ENCODE measurements at regions not wholly inside any gene's neighbourhood (a gene's known extent, or its start where the extent isn't known, plus 50 kb on each side); places are given as distances from the start of the nearest gene placed in this dataset.
A peak's percentile ranks its signal among the peaks of the same experiment; 100 is the strongest.
"Not testable (repeated sequence)": the region's sequence is repeated elsewhere in the genome, so short reads cannot be mapped to it uniquely, and the experiment has no call there.

- Histone ChIP-seq H2AFZ (ENCODE audit: low read depth, low read length) (no peak overlapping the region), H3K9me3 (ENCODE audit: low read length) (peaks cover 2% of the 10 kb centered on the region), H3K4me3 (ENCODE audit: low read length) (no peak overlapping the region), H3K4me1 (ENCODE audit: insufficient read depth, low read length) (peaks cover 4% of the 10 kb centered on the region), H3K27me3 (ENCODE audit: insufficient read depth, low read length) (no peaks in the 10 kb centered on the region), H3K36me3 (ENCODE audit: insufficient read depth, low read length) (no peaks in the 10 kb centered on the region)
Observed at GRCh38 chr18:2212598-2213205, 358.6 kb downstream of the METTL4 start.

- H3K36me3 ChIP-seq (ENCODE audit: insufficient read depth, low read length): no peaks in the 10 kb centered on the region
- peaks cover 4% of the 10 kb centered on the region for H3K4me1 ChIP-seq (ENCODE audit: insufficient read depth, low read length)
- peaks cover 2% of the 10 kb centered on the region for H3K9me3 ChIP-seq (ENCODE audit: low read length)
- no peaks in the 10 kb centered on the region for H3K27me3 ChIP-seq (ENCODE audit: insufficient read depth, low read length)
- no peak overlapping the region for H3K4me3 ChIP-seq (ENCODE audit: low read length)
- no peak overlapping the region for H2AFZ ChIP-seq (ENCODE audit: low read depth, low read length)
Observed at GRCh38 chr18:2213905-2214304, 357.4 kb downstream of the METTL4 start.

GRCh38 chr18:2217356-2217755, 353.9 kb downstream of the METTL4 start:
- H3K27me3 ChIP-seq (ENCODE audit: insufficient read depth, low read length): no peaks in the 10 kb centered on the region
- no peak overlapping the region for H3K4me3 ChIP-seq (ENCODE audit: low read length)
- peaks cover 2% of the 10 kb centered on the region for H3K9me3 ChIP-seq (ENCODE audit: low read length)
- peaks cover 4% of the 10 kb centered on the region for H3K4me1 ChIP-seq (ENCODE audit: insufficient read depth, low read length)
- no peaks in the 10 kb centered on the region for H3K36me3 ChIP-seq (ENCODE audit: insufficient read depth, low read length)
- no peak overlapping the region for H2AFZ ChIP-seq (ENCODE audit: low read depth, low read length)

DNA sequence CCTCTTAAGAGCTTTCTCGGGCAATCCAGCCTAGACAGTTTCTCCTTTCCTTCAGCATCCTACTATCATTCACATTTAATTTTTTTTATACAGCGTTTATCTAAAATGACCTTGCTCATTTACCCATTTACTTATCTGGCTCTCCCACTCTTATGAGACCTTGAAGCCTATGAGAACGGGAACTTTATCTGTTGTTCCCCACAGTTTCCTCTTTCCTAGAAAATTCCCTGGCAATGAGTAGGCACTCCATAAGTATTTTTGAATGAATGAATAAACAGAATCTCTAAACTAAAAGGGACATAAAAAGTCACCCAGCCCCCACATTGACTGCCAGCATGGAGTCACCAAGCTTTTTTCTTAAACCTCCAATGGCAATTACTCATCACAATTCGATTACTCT, 353.2 kb downstream of the METTL4 start:
- H3K9me3 ChIP-seq (ENCODE audit: low read length): peaks cover 2% of the 10 kb centered on the region
- H2AFZ ChIP-seq (ENCODE audit: low read depth, low read length): no peak overlapping the region
- no peaks in the 10 kb centered on the region for H3K36me3 ChIP-seq (ENCODE audit: insufficient read depth, low read length)
- H3K27me3 ChIP-seq (ENCODE audit: insufficient read depth, low read length): no peaks in the 10 kb centered on the region
- no peaks in the 10 kb centered on the region for H3K4me1 ChIP-seq (ENCODE audit: insufficient read depth, low read length)
- no peak overlapping the region for H3K4me3 ChIP-seq (ENCODE audit: low read length)

DNA sequence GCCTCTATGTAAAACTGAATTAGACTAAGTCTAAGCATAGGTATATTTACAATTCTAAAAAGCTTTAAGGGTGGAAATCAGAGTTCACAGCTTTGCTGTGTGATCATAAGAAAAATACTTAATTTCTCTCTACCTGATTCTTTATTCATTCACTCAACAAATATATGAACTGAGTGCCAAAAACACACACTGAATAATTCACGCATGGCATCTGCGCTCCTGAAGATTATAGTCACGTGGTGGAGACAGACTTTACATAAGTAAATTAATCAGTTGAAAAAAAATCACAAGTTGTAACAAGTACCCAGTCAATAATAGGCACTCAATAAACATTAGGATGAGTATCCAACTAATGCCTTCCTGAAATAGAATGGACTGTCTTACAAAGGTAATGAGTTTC, 351.6 kb downstream of the METTL4 start:
- Histone ChIP-seq H3K36me3 (ENCODE audit: insufficient read depth, low read length) (no peaks in the 10 kb centered on the region), H2AFZ (ENCODE audit: low read depth, low read length) (no peak overlapping the region), H3K4me1 (ENCODE audit: insufficient read depth, low read length) (peaks cover 7% of the 10 kb centered on the region), H3K9me3 (ENCODE audit: low read length) (peaks cover 2% of the 10 kb centered on the region), H3K4me3 (ENCODE audit: low read length) (no peak overlapping the region), H3K27me3 (ENCODE audit: insufficient read depth, low read length) (no peaks in the 10 kb centered on the region)

DNA sequence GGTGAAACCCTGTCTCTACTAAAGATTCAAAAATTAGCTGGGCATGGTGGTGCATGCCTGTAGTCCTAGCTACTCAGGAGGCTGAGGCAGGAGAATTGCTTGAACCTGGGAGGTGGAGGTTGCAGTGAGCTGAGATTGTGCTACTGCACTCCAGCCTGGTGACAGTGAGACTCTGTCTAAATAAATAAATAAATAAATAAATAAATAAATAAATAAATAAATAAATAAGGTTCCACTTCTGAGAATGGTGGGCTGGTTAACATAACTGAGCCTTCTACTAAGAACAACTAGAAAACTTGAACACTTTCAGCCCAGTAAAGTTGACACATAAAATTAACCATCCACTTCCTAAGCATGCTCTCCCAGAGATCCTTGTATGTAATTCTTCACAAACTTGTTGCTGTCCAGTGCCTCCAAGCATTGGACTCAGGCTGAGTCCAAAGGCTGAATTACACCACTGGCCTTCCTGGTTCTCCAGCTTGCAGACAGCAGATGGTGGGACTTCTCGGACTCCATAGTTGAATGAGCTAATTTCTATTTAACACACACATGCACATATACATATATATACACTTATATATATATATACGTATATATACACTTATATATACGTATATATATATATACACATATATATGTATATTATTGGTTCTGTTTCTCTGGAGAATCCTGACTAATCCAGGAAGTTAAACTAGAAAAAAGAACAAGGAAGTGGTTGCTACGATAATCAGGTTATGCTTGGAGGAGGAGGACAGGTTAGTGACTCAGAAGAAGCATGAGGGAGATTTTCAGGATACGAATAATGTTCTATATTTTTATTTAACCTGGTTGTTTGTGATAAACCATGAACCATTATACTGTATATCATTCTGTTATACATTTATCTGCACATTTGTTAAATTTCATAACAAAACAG, 348.8 kb downstream of the METTL4 start:
- Histone ChIP-seq H3K4me1 (ENCODE audit: insufficient read depth, low read length) (peaks cover 7% of the 10 kb centered on the region), H3K9me3 (ENCODE audit: low read length) (no peaks in the 10 kb centered on the region)

DNA sequence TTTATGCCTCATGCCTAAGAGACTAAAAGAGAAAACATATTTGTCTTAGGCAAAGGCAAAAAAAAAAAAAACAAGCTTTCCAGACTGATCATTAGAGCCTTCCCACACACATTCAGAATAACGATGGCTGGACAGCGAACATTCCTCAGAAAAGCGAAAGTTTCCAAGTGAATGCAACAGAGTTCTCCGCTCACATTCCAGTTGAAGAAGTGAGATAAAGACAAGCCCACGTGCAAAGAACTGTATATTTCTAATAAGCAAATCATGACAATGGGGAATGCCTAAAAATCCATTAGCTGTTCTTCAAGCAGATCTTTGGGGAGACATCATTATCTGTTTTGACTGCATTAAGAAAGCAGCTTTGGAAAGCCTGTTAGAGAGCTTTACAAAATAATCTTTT, 347.9 kb downstream of the METTL4 start:
- no peaks in the 10 kb centered on the region for H3K27me3 ChIP-seq (ENCODE audit: insufficient read depth, low read length)
- peak overlapping the region; percentile 39 for H2AFZ ChIP-seq (ENCODE audit: low read depth, low read length)
- no peaks in the 10 kb centered on the region for H3K9me3 ChIP-seq (ENCODE audit: low read length)
- H3K36me3 ChIP-seq (ENCODE audit: insufficient read depth, low read length): no peaks in the 10 kb centered on the region
- H3K4me1 ChIP-seq (ENCODE audit: insufficient read depth, low read length): peaks cover 7% of the 10 kb centered on the region
- H3K4me3 ChIP-seq (ENCODE audit: low read length): no peak overlapping the region

More for the DNA sequence above, 348.8 kb downstream of the METTL4 start:
- Histone ChIP-seq H3K36me3 (ENCODE audit: insufficient read depth, low read length) (no peaks in the 10 kb centered on the region), H3K27me3 (ENCODE audit: insufficient read depth, low read length) (no peaks in the 10 kb centered on the region), H2AFZ (ENCODE audit: low read depth, low read length) (no peak overlapping the region), H3K4me3 (ENCODE audit: low read length) (no peak overlapping the region)

DNA sequence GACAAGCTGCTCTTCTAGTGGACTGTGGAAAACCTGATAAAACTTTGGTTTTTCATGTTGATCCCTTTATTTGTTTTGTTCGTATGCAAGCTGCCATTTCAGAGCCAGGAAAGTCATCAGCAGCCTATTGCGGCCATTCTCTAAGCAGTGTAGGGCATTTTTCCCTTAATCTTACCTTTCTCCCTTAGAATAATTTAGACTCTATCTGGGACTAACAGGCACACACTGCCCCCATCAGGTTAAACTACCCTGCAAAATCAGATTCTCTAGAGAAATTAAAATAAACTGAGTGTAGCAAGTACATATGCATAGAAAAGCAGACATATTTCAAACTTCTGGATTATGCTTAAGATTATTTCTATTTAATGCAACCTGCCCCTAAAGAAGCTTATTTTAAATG, 347.5 kb downstream of the METTL4 start:
- H3K4me1 ChIP-seq (ENCODE audit: insufficient read depth, low read length): peaks cover 7% of the 10 kb centered on the region
- H3K36me3 ChIP-seq (ENCODE audit: insufficient read depth, low read length): no peaks in the 10 kb centered on the region
- H3K27me3 ChIP-seq (ENCODE audit: insufficient read depth, low read length): no peaks in the 10 kb centered on the region
- no peaks in the 10 kb centered on the region for H3K9me3 ChIP-seq (ENCODE audit: low read length)
- H3K4me3 ChIP-seq (ENCODE audit: low read length): no peak overlapping the region
- H2AFZ ChIP-seq (ENCODE audit: low read depth, low read length): peak overlapping the region; percentile 39

DNA sequence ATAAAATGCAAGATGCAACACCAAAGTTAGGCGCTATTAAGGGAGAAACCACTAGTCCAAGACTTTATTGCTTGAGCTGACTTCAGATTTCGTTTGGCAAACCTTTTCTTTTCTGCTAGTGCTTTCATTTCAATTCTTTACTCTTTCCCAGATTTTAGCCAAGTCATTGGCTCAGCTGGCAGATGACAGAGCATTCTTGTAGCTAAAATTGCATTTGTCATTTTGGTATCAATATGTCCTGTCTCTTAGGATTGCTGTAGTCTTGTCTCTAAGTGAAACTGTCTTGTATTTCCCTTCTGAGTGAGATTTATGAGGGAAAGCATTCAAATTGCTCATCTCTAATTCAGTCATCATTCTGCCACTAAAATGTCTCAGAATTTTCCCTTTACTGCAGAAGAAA, 335.1 kb downstream of the METTL4 start:
- Histone ChIP-seq H3K4me3 (ENCODE audit: low read length) (no peak overlapping the region), H2AFZ (ENCODE audit: low read depth, low read length) (no peak overlapping the region), H3K36me3 (ENCODE audit: insufficient read depth, low read length) (no peaks in the 10 kb centered on the region), H3K27me3 (ENCODE audit: insufficient read depth, low read length) (no peaks in the 10 kb centered on the region), H3K4me1 (ENCODE audit: insufficient read depth, low read length) (no peaks in the 10 kb centered on the region), H3K9me3 (ENCODE audit: low read length) (no peaks in the 10 kb centered on the region)

DNA sequence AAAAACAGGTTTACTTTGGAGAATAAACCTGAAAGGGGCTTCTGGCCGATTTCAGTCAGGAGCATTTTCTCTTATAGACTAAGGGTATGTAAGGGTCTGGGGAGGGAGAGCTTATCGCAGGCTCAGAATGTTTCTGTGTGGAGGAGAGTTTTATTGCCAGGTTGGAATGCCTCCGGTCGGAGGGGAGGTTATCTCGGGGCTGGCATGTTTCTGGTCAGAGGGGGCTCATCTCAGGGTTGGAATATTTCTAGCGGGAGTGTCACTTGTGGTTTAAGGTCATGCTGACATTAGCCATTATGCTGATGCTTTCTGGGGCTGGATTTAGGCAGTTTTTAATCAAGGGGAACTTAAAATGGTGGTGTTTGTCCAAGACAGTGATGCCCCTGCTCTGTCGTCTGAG, 333.6 kb downstream of the METTL4 start:
- H3K27me3 ChIP-seq (ENCODE audit: insufficient read depth, low read length): no peaks in the 10 kb centered on the region
- H3K36me3 ChIP-seq (ENCODE audit: insufficient read depth, low read length): no peaks in the 10 kb centered on the region
- H3K4me1 ChIP-seq (ENCODE audit: insufficient read depth, low read length): no peaks in the 10 kb centered on the region
- no peak overlapping the region for H2AFZ ChIP-seq (ENCODE audit: low read depth, low read length)
- no peak overlapping the region for H3K4me3 ChIP-seq (ENCODE audit: low read length)
- no peaks in the 10 kb centered on the region for H3K9me3 ChIP-seq (ENCODE audit: low read length)

DNA sequence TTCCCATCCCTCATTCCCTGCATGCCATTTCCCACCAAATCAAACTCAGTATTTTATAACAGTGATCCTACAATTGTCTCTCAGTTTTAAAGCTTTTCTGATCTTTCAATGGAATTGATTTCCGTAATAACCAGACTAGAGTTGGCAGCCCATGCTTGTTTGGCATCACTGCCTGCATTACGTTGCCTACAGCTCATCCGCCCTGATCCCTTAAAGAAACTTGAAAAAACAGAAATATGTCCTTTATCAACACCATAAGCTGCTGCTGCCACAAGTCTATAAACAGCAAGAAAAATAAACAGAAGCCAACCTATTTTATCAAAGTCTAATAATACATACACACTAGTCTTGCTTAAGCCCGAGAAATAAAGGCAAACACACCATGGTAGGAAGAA, 331.0 kb downstream of the METTL4 start:
- Histone ChIP-seq H3K36me3 (ENCODE audit: insufficient read depth, low read length) (no peaks in the 10 kb centered on the region), H2AFZ (ENCODE audit: low read depth, low read length) (no peak overlapping the region), H3K9me3 (ENCODE audit: low read length) (no peaks in the 10 kb centered on the region), H3K4me3 (ENCODE audit: low read length) (no peak overlapping the region), H3K27me3 (ENCODE audit: insufficient read depth, low read length) (no peaks in the 10 kb centered on the region), H3K4me1 (ENCODE audit: insufficient read depth, low read length) (no peaks in the 10 kb centered on the region)

DNA sequence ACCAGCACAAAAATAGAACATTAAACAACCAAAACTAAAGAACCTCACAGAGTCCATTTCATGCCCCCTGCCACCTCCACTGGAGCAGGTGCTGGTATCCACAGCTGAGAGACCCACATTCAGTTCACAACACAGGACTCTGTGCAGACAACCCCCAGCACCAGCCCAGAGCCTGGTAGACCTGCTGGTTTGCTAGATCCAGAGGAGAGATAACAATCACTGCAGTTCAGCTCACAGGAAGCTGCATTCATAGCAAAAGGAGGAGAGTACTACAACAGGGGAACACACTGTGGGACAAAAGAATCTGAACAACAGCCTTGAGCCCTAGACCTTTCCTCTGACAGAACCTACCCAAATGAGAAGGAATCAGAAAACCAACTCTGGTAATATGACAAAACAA, 326.7 kb downstream of the METTL4 start:
- H3K4me3 ChIP-seq (ENCODE audit: low read length): no peak overlapping the region
- no peaks in the 10 kb centered on the region for H3K4me1 ChIP-seq (ENCODE audit: insufficient read depth, low read length)
- H3K9me3 ChIP-seq (ENCODE audit: low read length): no peaks in the 10 kb centered on the region
- H2AFZ ChIP-seq (ENCODE audit: low read depth, low read length): no peak overlapping the region
- H3K36me3 ChIP-seq (ENCODE audit: insufficient read depth, low read length): no peaks in the 10 kb centered on the region
- H3K27me3 ChIP-seq (ENCODE audit: insufficient read depth, low read length): no peaks in the 10 kb centered on the region

DNA sequence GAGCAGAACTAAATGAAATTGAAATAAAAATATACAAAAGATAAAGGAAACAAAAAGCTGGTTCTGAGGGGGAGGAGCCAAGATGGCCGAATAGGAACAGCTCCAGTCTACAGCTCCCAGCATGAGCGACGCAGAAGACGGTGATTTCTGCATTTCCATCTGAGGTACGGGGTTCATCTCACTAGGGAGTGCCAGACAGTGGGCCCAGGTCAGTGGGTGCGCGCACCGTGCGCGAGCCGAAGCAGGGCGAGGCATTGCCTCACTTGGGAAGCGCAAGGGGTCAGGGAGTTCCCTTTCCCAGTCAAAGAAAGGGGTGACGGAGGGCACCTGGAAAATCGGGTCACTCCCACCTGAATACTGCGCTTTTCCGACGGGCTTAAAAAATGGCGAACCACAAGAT, 324.2 kb downstream of the METTL4 start:
- not testable (repeated sequence) for H3K27me3 ChIP-seq (ENCODE audit: insufficient read depth, low read length); H3K36me3 ChIP-seq (ENCODE audit: insufficient read depth, low read length); H3K4me3 ChIP-seq (ENCODE audit: low read length); H3K4me1 ChIP-seq (ENCODE audit: insufficient read depth, low read length); H3K9me3 ChIP-seq (ENCODE audit: low read length); H2AFZ ChIP-seq (ENCODE audit: low read depth, low read length)
